Mesodermal cell (in vitro differentiated cells): ENCODE measurements at regions not wholly inside any gene's neighbourhood (a gene's known extent, or its start where the extent isn't known, plus 50 kb on each side); places are given as distances from the start of the nearest gene placed in this dataset.

Source experiments
- H3K27ac ChIP-seq: 2 replicates; pipeline ENCODE4 v1.7.0; 2013; ENCODE audit warnings: mild to moderate bottlenecking, low read depth, low read length, moderate library complexity; ENCODE audit not compliant: severe bottlenecking
- H3K36me3 ChIP-seq: 2 replicates; pipeline ENCODE4 v1.7.1; 2013; ENCODE audit warnings: mild to moderate bottlenecking, low read length, moderate library complexity; ENCODE audit not compliant: control insufficient read depth, insufficient read depth
- H3K4me1 ChIP-seq: one replicate; pipeline ENCODE4 v1.7.1; 2013; ENCODE audit warnings: mild to moderate bottlenecking, low read length; ENCODE audit not compliant: insufficient read depth, control insufficient read depth, poor library complexity, severe bottlenecking
- H3K4me3 ChIP-seq: 2 replicates; pipeline ENCODE4 v1.7.0; 2013; ENCODE audit warnings: low read length, control low read depth, mild to moderate bottlenecking; ENCODE audit not compliant: insufficient read depth, poor library complexity, severe bottlenecking; ENCODE audit errors: extremely low read depth
- H3K9me3 ChIP-seq: 2 replicates; pipeline ENCODE4 v1.7.1; 2013; ENCODE audit warnings: mild to moderate bottlenecking, low read length, moderate library complexity; ENCODE audit not compliant: control insufficient read depth
- WGBS, 2 experiments: methylation state at CpG; one replicate each; pipeline ENCODE4 v1.1.5; 2013; ENCODE audit warnings: missing lambda C conversion rate in 2 of 2; ENCODE audit not compliant: insufficient coverage in 2 of 2; 5-methylcytosine and 5-hydroxymethylcytosine counted together

DNA sequence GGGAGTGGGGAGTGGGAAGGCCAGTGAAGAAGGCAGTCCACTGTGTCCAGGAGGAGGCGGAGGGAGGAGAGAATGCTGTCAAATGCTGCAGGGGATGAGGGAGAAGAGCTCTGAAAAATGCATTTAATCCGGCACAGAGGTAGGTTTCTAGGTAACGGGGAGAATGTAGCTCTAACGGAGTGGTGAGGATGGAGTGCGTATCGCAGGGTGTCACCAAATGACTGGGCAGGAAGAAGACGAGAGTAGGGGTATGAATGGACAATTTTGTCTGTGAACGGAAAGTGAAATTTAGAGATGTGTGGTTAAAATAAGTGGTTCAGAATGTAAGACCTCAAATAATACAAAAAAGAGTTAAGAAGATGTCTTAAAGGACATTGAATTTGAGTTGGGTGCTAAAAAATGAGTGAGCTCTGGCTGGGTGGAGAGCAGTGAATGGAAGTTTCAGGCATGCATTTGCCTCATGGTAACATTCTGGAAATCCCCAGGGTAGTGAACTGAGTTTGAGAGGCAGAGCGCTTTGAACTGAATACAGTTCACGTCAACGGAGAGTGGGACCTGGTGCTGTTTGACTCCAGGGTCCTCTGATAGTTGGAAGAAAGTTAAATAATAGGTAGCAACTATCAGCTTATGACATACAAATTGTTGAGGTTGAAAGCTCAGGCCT, 81.3 kb upstream of the CADM1 start:
- Histone ChIP-seq H3K4me1 (peaks cover 9% of the 10 kb centered on the region), H3K36me3 (no peaks in the 10 kb centered on the region), H3K27ac (no peak overlapping the region), H3K9me3 (peaks cover 10% of the 10 kb centered on the region), H3K4me3 (no peak overlapping the region)
- 97 to 99% methylated on average over 6 to 8 of the region's 11 CpGs for WGBS, 2 experiments

DNA sequence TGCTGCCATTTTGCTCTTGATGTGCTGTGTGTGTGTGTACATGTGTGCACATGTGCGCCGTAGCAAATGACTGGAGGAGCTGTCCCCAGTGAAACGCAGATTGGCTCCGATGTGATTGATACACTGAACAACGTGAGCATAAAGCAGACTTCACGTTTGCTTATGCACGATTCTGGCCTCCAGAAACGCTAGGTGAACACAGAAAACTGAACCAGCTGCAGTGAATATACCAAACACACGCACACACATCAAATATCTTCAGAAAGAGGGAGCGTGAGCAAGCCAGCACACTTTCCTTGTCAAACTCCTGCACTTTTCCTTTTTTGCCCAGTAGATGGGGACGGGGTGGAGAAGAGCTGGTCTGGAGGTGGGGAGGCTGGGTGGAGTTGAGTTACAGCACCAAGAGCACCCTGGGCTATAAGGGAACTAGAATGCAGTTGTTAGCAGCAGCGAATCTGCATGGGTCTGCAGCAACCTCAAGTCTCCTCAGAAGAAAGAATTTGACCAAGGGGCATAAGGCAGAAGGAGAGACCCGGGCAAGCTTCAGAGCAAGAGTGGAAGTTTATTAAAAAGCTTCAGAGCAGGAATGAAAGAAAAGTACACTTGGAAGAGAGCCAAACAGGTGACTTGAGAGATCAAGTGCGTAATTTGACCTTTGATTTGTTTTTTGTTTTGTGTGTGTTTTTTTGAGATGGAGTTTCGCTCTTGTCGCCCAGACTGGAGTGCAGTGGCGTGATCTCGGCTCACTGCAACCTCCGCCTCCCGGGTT, 77.8 kb upstream of the CADM1 start:
- no peaks in the 10 kb centered on the region for H3K36me3 ChIP-seq
- H3K27ac ChIP-seq = no peak overlapping the region
- 81 to 88% methylated on average over 13 to 15 of the region's 20 CpGs for WGBS, 2 experiments
- H3K4me3 ChIP-seq = no peak overlapping the region
- peaks cover 13% of the 10 kb centered on the region for H3K4me1 ChIP-seq
- H3K9me3 ChIP-seq = no peaks in the 10 kb centered on the region

DNA sequence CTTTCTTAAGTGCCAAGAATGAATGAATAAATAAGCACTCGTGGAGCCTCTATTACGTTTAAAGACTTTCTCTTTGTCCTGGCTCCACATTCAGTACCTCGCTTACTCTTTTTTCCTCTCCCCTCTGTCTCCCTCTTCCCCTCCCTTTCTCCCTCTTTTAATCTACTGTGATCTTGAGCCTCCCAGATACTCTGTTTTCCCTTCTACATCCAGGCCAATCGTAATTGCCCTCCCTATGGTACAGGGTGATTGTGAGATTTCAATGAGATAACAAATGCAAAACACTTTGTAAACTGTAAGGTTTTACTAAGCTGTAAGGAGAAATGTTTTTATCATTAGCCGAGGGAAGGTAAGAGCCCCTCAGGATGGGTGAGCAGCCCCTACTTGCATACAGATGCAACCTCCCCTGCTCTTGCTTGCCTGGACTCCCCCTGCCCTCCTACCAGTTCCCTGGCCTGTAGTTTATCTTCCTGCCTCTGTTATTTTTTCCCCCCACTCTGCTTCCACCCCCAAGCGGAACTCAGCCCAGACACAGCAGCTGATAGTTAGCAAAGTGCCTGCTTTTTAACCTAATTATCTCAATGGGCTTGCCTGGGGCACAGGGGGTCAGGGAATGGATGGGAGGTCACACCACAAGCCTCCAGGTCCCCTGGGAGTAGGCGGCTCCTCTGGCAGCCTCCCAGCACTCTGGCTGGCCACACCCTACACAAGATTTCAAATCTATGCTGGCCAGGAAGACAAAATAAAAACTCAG, 76.9 kb upstream of the CADM1 start:
- Histone ChIP-seq H3K27ac (peak overlapping the region; percentile 0), H3K9me3 (no peaks in the 10 kb centered on the region), H3K4me1 (peaks cover 13% of the 10 kb centered on the region), H3K4me3 (no peak overlapping the region), H3K36me3 (no peaks in the 10 kb centered on the region)
- WGBS, 2 experiments = 55 to 57% methylated on average over 3 to 4 of the region's 7 CpGs

- Histone ChIP-seq H3K36me3 (no peaks in the 10 kb centered on the region), H3K4me3 (no peak overlapping the region), H3K9me3 (no peaks in the 10 kb centered on the region), H3K27ac (peak overlapping the region; percentile 23), H3K4me1 (peaks cover 13% of the 10 kb centered on the region)
- 72 to 76% methylated on average over 2 of the region's 4 CpGs for WGBS, 2 experiments
Measured at GRCh38 chr11:115580416-115580815, 76.2 kb upstream of the CADM1 start.

- H3K9me3 ChIP-seq = no peaks in the 10 kb centered on the region
- H3K4me1 ChIP-seq = peaks cover 13% of the 10 kb centered on the region
- H3K27ac ChIP-seq = no peak overlapping the region
- no peak overlapping the region for H3K4me3 ChIP-seq
- H3K36me3 ChIP-seq = no peaks in the 10 kb centered on the region
- 93 to 96% methylated on average over 4 to 5 of the region's 5 CpGs for WGBS, 2 experiments
Measured at GRCh38 chr11:115579181-115579825, 75.1 kb upstream of the CADM1 start.

DNA sequence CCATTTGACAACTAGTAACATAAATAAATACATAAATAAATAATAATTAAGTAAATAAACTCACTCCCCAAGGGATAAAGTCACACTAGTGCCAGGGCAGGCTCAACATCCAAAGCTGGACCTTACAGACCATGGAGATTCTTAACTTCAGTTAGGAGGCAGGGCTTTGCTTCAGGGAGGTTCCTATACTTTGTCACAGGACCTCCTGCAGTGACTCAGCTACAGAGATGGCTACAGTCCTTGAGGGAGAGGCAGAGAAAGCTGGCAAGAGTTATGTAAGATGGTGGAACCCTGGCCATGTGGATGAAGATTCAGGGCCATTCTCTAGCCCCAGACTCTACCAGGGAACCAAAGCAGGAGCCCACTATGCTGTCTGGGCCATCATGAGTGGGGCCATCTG, 74.1 kb upstream of the CADM1 start:
- H3K9me3 ChIP-seq = no peaks in the 10 kb centered on the region
- peaks cover 13% of the 10 kb centered on the region for H3K4me1 ChIP-seq

DNA sequence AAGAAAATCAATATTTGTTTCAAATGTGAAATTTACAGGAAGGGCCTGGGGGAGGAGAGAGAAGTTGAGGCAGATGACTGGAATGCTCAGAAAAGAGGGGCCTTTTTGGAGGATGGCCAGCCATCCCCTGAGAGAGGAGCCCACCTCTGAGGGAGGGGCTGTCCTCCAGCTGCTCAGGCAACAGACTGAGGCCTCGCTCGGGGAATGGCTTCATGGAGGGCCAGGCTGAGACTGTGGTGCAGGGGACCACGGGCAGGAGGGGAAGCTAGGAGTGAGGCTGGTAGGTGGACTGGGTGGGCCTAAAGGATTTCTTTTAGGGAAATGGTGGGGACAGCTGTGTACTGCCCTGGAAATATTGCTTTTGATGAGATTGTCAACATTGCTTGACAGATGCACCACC, 73.5 kb upstream of the CADM1 start:
- no peaks in the 10 kb centered on the region for H3K36me3 ChIP-seq
- no peak overlapping the region for H3K27ac ChIP-seq
- H3K4me3 ChIP-seq = no peak overlapping the region
- H3K4me1 ChIP-seq = peaks cover 13% of the 10 kb centered on the region
- 60 to 71% methylated on average over 2 to 3 of the region's 3 CpGs for WGBS, 2 experiments
- H3K9me3 ChIP-seq = no peaks in the 10 kb centered on the region

More for the DNA sequence above, 74.1 kb upstream of the CADM1 start:
- no peak overlapping the region for H3K4me3 ChIP-seq
- no peaks in the 10 kb centered on the region for H3K36me3 ChIP-seq
- H3K27ac ChIP-seq = no peak overlapping the region

DNA sequence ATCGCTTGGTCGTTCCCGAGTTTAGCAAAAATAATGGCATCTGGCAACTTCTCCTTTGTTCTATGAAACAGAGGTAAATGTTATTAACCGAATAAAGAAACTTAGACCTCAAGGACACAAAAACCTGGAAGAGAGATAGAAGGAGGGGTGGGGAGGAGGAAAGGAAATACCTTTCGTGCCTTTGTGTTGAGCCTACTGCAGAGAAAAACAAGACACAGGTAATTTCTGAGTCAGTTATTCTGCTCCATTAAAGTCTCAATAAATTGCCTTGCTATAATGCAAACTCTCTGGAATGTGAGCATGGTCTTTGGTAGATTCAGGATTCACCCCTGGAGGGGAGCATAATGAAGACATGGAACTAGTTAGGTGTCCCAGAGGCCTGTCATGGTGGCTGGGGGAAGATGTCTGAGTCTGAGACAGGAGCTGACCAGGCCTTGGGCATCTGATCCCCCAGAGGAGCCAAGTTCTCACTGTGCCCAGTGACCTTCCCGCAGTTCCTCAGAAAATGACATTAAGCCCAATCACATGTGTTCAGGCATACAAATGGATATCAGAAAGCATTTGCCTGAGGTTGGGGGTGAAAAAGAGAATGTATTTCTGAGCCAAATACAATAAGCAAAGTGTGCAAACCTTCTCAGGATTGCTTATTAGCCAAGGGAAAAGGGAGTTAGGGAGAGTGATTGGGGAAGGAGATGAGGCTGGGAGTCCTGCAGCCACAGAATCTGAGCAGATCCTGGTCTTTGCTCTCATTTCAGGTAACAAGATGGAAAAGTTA, 72.6 kb upstream of the CADM1 start:
- peaks cover 13% of the 10 kb centered on the region for H3K4me1 ChIP-seq
- no peaks in the 10 kb centered on the region for H3K36me3 ChIP-seq
- no peak overlapping the region for H3K4me3 ChIP-seq
- 90 to 94% methylated on average over 2 to 3 of the region's 6 CpGs for WGBS, 2 experiments
- H3K27ac ChIP-seq = no peak overlapping the region
- no peaks in the 10 kb centered on the region for H3K9me3 ChIP-seq

- Histone ChIP-seq H3K9me3 (no peaks in the 10 kb centered on the region), H3K4me1 (no peaks in the 10 kb centered on the region), H3K36me3 (no peaks in the 10 kb centered on the region), H3K27ac (no peak overlapping the region), H3K4me3 (no peak overlapping the region)
- 83 to 95% methylated on average over 3 to 5 of the region's 5 CpGs for WGBS, 2 experiments
Measured at GRCh38 chr11:115572551-115572950, 68.3 kb upstream of the CADM1 start.

GRCh38 chr11:115566180-115566764, 62.1 kb upstream of the CADM1 start:
- 83 to 86% methylated on average over 8 of the region's 9 CpGs for WGBS, 2 experiments
- H3K4me1 ChIP-seq = no peaks in the 10 kb centered on the region
- no peak overlapping the region for H3K27ac ChIP-seq

More at GRCh38 chr11:115566180-115566764, 62.1 kb upstream of the CADM1 start:
- Histone ChIP-seq H3K4me3 (no peak overlapping the region), H3K36me3 (no peaks in the 10 kb centered on the region), H3K9me3 (no peaks in the 10 kb centered on the region)
